ENCODE measurements at regions not wholly inside any gene's neighbourhood (a gene's known extent, or its start where the extent isn't known, plus 50 kb on each side); places are given as distances from the start of the nearest gene placed in this dataset.

DNA sequence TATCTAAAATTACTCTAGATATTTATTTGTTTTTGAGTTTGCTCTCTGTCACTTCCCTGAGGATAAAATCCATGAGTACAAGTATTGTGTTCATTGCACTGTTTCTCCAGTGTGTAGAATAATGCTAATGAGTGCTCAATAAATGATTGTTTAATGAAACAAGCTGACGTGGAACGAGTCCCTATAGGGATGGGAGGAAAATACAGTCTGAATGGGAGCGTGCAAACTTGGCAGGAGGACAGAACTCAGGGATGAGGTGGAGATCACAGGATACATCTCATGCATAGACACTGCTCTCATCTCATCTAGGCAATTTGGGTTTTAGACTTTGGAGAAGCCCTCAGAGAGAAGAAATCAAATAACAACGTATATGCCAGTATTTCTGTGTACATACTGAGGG lies 58.4 kb upstream of the ZC3H12C start:
- no peak for DNase-seq

DNA sequence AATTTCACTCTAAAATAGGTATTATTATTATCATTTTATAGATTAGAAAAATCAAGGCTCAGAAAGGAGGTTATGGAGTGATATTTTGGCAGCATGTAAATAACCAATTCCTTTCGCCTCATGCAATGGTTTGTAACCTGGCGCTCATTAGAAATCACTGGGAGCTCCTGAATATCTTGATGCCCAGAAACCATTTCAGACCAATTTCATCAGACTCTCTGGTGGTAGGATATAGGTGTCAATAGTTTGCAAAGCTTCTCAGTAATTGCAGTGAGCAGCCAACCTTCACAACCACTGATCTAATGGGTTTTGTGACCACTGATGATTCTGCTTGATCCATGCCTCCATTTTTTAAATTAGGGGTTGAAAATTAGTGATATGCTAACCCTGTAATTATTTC lies 57.8 kb upstream of the ZC3H12C start:
- no peak for DNase-seq

DNA sequence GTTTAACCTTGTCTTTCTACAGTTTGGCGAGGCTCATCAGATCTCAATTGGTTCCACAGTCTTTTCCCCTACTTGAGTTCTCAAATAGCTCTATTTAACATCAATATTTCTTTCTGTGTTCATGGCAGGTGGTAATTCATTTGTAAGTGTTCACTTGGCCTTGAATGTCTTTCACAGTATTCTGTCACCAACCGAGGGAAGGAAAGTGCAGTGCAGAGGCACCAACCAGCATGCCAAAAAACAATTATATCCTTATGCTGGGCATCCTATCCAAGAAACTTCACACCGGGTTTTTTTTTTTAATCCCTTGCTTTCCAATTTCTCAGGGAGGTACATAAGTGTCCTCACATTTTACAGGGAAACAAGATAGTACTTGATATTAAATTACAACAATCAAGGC lies 55.0 kb upstream of the ZC3H12C start:
- no peak for DNase-seq
